SHP77 treated with DMSO at 0.1 percent for 48 hours (cell line): ENCODE measurements at regions not wholly inside any gene's neighbourhood (a gene's known extent, or its start where the extent isn't known, plus 50 kb on each side); places are given as distances from the start of the nearest gene placed in this dataset.
"Not testable (repeated sequence)": the region's sequence is repeated elsewhere in the genome, so short reads cannot be mapped to it uniquely, and the experiment has no call there.

ENCODE experiments used
- DNase-seq: peaks from one replicate; lab custom pipeline; 2025; lab: John Stamatoyannopoulos, UW

DNA sequence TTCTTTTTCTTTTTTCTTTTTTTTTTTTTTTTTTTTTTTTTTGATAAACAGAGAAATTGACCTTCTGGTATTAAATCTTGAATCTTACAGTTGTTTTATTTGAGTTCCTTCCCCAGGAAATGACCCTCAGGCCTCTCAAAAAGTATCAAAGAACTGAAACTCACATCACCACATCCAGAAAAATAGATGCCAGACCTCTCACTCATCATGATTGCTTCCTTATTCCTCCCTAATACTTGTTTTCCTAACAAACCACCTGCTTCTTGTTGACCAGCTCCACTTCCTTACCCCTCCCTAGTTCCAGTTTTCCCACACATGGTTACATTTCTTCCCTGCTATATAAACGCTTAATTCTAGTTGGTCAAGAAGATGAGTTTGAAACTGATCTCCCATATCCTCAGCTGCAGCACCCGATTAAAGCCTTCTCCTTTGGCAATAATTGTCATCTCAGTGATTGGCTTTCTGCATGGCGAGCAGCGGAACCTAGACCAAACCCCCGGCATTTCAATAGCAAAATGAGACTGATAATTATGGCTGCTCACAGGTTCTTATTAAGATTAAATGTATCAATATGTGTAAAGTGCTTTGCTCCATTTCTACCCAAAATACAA is 681.1 kb upstream of the AUTS2 start:
- no peak for DNase-seq

DNA sequence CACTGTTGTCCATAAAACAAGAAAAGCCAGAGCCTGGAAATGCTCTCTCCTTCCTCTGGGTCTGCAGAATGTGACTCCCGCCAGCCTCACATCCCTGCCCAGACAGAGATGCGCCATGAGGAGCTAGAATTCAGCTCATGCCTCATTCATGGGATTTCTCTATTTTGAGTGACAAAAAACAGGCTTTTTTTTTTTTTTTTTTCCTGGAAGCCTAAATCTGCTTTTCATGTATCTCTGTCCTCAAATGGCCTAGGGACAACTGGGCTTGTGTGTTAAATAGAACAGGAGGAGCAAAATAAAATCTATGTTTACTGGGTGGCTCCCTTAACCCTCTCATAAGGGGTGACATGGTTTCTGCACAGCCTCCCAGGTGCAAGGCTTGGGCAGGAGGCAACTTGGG is 679.7 kb upstream of the AUTS2 start:
- no peak for DNase-seq

DNA sequence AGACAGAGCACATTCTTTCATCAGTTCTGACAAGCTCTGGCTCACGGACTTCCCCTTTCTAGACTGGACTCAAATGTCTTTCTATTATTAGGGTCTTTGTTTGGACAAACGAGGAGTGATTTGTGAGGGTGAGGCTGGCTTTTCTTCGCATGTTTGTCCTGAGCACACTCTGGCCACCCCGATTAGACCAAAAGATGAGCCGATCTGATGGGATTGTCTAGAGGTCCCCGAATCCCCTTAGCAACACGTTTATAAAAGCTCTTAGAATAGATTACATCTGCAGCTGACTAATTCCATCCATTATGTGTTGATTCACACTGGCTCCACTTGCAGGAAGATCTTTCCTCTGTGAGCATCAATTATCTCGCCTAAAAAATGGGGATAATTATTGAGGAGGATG is 675.4 kb upstream of the AUTS2 start:
- no peak for DNase-seq

DNA sequence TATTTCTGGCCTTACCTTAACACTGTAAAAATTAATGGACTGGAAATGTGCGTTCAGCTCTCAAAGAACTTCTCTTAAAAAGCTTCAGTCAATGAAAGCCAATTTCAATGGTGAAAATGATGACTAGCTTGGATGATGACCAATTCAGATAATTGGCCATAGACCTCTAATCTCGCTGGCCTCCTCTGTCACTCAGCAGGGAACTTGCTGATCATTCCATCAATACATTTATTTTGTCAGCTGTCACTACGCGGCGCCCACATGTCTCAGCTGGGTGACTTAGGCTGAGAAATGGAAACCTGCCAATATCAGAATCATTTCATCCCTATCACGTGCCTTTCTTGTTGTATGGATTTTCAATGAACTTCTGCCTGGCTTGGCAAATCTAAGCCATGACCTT is 673.0 kb upstream of the AUTS2 start:
- DNase-seq, result no peak

DNA sequence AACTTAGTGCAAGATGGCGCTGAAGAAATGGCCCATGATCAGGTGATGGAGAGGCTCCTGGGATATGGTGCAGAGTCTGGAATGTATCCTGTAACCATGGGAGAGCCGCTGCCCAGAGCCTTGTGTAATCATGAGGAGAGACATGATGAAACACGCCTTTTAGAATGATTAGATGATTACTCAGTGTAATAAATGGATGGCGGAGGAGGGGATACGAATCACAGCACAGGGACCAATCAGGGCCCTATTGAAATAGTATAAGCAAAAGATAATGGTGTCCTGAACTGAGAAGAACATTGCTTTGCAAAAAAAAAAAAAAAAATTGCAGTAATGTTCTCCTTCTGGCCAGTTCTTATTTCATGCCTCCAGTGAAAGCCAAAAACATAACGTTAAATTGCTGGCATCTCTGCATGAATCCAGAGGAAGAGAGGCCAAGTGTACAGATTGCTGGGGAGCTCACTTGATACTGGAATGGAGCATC is 668.5 kb upstream of the AUTS2 start:
- DNase-seq, result no peak

DNA sequence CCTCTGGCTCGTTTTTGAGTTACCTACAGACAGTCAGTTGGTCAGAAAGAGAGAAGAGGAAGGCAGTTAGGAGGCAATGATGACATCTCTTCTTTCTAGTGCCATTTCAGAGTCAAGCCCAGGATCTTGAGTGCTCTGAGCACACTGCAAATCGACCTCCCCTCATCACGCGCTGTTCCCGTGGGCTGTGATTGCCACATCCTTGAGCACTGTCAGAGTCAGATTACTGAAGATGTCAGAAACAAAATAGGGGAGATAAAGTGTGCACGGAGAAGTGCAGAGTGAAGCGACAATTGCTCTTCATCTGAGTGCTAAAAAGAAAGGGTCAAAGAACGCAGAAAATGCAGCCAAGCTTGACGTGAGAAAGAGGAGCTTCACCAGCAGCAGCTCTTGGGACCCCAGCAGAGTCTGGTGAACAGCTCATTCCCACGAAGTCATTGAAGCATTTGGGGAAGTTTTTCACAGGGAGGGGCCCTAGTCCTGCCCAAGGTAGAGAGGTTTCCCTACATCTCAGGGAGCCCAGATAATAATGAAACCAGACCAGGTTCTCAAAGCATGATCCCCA is 661.7 kb upstream of the AUTS2 start:
- no peak for DNase-seq

DNA sequence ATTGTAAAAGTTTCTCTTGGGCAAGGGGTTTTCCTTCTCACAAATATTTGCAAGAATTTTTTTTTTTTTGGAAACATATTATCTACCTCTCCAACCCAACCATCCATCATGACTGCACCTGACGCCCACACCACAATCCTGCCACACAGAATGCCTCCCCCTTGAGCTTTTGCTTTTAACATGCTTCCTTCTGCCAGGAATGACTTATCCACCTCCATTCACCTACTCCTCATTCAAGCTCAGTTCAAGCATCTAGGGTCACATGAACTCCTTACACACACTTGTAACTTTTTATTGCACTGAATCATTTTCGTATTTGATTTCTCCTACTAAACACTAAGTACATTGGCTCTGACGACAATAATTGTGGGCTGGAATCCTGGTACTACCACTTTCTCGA is 660.1 kb upstream of the AUTS2 start:
- no peak for DNase-seq

DNA sequence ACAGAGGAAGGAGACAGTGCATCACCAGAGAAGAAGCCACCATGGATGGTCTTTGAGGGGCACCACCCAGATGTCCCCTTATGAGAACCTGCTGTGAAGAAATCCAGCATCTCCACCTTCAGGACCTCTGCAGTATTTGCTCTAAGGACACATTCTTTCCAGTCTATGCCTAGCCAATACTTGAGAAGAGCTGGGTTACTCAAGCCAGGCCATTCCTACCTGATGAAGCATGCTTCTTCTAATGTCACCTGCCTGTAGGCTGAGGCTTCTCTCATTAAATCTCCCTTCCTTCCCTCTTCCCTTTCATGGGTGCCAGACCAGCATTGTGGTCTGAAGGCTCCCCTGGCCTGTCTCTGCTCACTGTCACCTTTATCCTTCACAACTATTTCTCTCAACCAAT is 654.5 kb upstream of the AUTS2 start:
- no peak for DNase-seq

DNA sequence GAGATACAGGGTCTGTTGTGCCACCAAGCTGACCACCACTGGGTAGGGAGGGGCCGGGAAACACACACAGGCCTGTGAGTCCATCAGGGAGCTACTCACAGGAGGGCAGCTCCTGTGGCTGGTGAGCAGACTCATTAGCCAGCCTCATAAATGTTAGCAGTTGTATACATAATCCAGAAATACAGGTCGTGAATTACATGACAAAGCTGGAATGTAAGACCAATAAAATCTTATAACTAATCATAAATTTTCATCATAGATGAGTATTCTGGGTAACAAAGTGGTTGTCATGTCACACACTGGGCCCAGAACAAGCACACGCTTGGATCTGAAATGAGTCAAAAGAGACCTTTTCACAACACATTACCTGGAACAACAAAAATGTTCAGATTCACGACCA is 642.6 kb upstream of the AUTS2 start:
- no peak for DNase-seq

DNA sequence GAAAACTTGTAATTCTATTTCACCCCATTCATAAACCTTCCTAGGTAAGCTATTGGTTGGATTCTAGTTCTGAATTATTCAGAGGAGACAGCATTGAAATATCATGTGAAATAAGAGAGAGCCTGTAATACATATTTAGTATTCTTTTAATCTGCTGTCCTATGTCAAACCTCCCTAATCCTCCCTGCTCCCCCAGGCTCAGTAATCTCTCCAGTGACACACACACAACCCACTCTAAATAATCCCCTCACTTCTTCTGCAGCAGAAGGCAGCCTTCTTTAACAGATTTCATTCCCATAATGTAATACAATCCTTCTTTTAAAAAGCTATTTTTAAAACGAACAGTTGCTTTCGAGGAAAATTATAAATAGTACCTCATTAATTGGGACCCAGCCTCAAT is 639.7 kb upstream of the AUTS2 start:
- DNase-seq, result no peak

DNA sequence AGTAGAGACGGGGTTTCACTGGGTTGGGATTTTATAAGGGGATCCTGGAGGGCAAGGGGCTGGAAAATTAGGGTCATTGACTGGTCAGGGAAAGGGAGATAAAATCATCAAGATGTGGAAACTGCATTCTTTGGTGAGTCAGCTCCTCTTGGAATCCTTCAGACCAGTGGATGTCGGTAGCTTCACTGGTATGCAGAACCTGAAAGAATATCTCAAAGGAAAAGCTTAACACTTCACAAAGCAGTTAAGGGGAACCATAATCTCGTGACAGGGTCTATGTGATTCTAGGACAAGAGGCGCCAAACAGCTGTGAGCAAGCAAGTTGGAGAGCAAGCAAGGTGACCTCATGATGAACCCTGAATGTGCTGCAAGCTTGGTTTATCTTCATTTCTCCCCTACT is 634.7 kb upstream of the AUTS2 start:
- no peak for DNase-seq

DNA sequence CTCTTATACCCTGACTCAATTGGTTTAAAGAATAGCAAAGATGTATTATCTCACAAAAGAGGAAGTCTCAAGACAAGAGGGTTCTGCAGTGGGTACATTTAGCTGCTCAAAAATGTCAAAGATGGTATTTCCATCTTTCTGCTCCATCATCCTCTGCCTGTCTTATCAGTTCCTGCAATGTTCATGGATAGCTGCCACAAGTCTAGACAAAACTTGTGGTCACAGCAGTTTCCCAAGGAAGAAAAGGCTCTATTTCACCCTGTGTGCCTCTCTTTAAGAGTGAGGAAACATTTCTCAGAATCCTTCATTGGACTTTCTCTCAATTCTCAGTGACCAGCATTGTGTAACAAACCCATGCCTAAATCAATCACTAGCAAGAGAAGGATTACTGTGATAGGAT is 634.2 kb upstream of the AUTS2 start:
- no peak for DNase-seq

DNA sequence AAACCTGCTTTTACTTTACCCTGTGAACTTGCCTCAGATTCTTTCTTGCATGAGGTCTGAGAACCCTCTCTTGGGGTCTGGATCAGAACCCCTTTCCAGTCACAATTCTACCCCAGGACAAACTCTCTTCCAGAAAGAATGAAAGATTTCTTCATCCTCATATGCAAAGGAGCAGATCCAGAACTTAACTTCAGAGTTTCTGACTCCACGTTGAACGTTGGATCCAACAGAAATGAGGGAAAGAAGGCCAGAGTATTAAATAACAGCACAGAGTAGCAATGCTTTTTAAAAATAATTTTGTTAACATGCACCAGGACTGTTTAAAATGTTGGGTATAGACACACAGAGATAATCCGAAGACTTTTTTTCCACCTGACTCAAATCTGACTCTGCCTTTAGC is 632.9 kb upstream of the AUTS2 start:
- no peak for DNase-seq

DNA sequence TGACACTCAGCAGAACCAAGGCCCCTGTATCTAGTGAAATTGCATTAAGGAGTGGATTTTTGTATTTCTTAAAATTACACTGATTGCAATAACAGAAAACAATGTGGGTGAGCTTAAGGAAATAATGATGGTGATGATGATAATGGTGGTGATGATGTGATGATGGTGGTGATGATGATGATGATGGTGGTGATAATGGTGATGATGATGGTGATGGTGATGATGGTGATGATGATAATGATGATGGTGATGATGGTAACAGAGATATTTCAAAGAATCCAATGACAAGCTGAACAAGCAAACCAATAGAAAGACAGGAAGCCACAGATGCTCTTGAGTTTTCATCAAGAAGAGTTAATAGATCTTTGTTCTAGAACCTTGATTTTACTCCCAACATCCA is 630.7 kb upstream of the AUTS2 start:
- no peak for DNase-seq

DNA sequence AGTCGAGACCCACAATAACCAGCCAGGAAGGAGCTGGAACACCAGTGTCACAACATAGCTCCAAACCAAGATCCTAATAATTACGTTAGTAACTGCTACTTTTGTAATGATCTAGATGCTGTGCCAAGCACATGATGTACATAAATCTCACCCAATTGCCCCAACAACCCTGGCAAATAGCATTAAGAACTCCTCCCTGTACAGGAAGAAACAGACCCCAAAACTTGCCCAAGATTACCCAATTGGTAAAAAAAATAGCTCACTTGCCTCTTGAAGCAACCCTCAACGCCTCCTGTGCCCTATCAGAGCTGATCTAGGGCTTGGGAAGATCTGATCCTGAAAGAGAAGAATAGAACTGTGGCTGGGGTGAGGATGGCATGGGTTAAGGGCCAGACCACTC is 628.7 kb upstream of the AUTS2 start:
- no peak for DNase-seq

DNA sequence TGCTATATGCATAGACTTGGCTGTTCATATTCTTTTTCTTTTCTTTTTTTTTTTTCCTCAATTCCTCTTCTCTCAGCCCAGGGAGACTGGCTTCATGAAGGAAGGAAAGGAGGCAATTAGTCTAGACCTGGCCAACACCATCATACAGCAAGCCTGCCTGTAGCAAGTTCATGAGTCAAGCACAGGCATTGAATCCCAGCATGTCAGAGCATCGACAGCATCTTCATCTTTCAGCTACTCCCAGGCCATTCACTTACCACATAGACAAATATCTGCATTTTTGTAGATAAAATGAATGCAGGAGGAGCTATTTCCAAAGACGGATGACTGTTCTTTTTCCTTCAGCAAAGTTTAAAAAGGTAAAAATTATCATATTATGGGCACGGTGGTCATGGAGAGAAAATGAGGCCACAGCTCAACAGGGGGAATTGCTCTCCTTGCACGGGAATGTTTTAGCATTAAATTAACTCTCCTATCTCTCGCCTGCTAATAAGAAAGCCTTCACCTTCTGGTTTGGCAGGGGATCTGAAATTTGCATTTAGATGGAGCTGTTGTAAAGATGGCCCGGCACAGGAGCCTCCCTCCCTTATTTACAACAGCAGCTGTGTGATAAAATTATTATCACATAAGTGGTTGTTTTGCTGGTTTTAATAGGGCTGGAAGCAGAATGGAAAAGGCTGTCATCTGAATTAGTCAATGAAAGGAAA is 626.5 kb upstream of the AUTS2 start:
- DNase-seq, result no peak

DNA sequence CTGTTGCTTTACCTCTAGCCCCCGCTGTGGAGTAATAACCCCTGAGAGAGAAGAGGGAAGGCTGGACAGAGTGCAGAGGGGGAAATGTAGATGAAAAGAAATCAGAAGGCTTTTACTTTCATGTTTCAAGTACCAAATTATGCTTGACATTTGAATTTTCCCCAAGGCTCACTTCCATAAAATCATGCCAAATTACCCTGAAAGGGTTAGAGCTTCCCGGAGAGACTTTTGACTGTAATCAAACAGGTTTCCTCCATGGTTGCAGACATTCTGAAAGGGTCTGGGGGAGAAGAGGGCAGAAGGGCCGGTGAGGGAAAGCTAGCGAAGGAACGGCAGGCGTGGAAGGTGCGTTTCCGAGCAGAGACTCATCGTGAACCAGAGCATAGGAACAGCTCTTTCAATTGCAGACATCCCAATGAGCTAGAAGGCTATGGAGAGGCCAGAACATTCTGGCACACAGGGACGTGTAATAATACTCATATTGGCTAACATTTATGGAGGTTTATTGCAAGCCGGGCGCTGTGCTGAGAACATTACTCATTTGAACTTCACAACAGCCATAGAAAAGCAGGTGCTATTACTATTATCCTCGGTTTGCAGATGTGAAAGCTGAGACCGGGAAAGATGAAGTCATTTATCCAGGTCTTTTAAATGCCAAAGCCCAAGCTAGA is 620.8 kb upstream of the AUTS2 start:
- no peak for DNase-seq

DNA sequence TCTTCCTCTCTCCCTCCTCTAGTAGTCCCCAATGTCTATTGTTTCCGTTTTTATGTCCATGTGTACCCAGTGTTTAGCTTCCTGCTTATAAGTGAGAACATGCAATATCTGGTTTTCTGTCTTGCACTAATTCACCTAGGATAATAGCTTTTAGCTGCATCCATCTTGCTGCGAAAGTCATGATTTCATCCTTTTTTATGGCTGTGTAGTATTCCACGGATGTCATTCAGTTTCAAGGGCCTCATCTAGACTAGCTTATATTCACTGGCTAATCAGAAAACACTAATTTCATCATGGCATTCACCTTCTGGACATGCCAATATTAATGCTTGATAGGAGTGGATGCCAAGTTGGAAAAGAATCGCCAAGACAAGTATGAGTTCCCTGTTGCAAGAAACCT is 619.6 kb upstream of the AUTS2 start:
- no peak for DNase-seq

DNA sequence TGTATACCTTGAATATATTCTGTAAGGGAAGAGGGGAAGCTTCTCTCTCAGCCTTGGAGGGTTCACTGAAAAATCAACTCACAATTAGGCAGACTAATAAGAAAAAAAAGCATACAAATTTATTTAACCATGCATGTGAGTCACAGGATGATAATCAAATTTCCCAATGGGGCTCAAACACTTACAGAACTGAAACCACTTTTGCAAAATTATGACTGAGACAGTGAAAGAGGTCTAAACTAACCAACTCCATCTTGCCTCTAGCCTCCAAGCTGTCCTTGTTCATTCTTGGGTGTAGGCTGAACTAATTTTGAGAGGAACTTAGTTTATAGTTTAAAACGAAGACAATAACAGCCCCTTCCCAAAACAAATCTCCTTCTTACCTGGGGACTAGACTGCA is 618.3 kb upstream of the AUTS2 start:
- DNase-seq, result no peak

DNA sequence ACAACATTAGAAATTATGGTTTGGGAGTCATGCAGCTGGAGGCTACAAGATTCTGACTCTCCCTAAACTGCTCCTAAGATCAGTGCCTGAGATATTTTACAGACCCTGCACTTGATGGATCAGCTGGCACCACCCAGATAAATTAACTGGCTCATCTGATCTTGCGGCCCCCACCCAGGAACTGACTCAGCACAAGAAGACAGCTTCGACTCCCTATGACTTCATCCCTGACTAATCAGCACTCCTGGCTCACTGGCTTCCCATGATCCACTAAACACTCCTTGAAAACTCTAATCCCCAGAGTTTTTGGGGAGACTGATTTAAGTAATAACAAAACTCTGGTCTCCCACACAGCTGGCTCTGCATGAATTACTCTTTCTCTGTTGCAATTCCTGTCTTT is 617.8 kb upstream of the AUTS2 start:
- not testable (repeated sequence) for DNase-seq

DNA sequence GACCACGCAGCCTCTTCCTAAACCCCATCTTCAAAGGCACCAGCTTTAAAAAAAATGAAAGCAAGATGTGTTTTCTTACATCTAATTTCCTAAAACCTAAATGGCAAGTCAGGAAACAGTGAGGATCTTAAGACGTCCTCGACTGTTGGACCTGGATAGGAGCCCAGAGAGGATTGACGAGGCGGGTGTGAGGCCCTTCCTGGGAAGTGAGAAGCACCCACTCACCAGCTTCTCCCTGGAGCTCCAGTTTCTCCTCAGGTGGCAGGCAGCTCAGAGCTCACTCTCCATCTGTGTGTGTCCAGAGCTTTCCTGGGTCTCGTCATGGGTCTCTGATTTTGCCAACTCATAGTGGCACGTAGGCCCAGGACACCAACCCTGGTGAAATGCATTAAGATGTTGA is 614.0 kb upstream of the AUTS2 start:
- DNase-seq, result no peak

DNA sequence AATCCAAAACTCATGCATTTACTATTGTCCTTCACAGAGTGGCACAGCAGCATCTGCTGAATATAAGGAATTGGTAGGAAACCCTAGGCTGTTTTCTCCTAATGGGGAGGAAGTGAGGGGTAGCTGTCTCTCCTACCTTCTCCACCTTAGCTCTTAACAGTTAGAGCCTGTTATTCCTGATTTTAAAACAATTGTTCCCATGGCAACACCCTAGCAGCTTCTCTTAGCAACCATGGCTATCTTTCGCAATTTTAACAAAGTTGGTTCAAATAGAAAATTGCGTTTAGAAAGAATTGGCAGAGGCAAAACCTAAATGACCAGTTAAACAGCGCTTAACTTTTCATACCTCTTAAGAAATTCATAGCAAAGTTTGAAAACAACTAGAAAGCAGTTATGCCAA is 603.4 kb upstream of the AUTS2 start:
- DNase-seq, result no peak

DNA sequence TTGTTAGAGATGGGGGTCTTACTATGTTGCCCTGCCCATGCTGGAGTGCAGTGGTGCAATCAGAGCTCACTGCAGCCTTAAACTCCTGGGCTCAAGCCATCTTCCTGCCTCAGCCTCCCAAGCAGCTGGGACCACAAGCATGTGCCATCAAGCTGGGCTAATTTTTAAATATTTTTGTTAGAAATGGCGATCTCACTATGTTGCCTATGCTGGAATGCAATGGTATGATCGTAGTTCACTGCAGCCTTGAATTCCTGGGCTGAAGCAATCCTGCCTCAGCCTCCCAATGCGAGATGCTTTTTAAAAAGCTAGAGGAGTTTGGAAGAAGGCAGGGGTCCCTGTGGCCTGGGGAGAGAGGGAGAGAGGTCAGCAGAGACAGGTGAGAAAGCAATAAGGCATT is 600.1 kb upstream of the AUTS2 start:
- no peak for DNase-seq
